Small intestine (tissue), 7 donors: ENCODE measurements at regions not wholly inside any gene's neighbourhood (a gene's known extent, or its start where the extent isn't known, plus 50 kb on each side); places are given as distances from the start of the nearest gene placed in this dataset.

Experiments used
- DNase-seq, 2 donors: peaks; one replicate each; pipeline versions ENCODE4 v3.0.0 to v3.0.0-alpha.2; 2013
- FAIRE-seq: peaks from 2 replicates; lab custom pipeline; 2012; peaks lifted over from hg19 to GRCh38; lab: Jason Lieb, UNC
- H3K27ac ChIP-seq, 3 donors: one replicate each; pipeline ENCODE4 v1.5.1; 2013; ENCODE audit warnings: low read length in 2 of 3, mild to moderate bottlenecking in 2 of 3, control low read depth in 1 of 3, inconsistent platforms in 1 of 3, low read depth in 1 of 3, moderate library complexity in 1 of 3
- H3K27me3 ChIP-seq, 3 donors: one replicate each; pipeline ENCODE4 v1.6.1; 2013; ENCODE audit warnings: low read length in 3 of 3, inconsistent platforms in 1 of 3; ENCODE audit not compliant: control insufficient read depth in 3 of 3, insufficient read depth in 3 of 3
- H3K36me3 ChIP-seq, 3 donors: one replicate each; pipeline ENCODE4 v1.6.1; 2013; ENCODE audit warnings: low read length in 3 of 3, inconsistent platforms in 1 of 3, low read depth in 1 of 3, mild to moderate bottlenecking in 1 of 3, moderate library complexity in 1 of 3; ENCODE audit not compliant: control insufficient read depth in 3 of 3, insufficient read depth in 2 of 3
- H3K4me1 ChIP-seq, 3 donors: one replicate each; pipeline ENCODE4 v1.6.1; 2013; ENCODE audit warnings: low read length in 2 of 3, inconsistent platforms in 1 of 3, low read depth in 1 of 3, mild to moderate bottlenecking in 1 of 3, moderate library complexity in 1 of 3; ENCODE audit not compliant: control insufficient read depth in 3 of 3, insufficient read depth in 2 of 3
- H3K4me3 ChIP-seq, 3 donors: one replicate each; pipeline ENCODE4 v1.5.1; 2013; ENCODE audit warnings: low read length in 3 of 3, control low read depth in 1 of 3, inconsistent platforms in 1 of 3, low read depth in 1 of 3, mild to moderate bottlenecking in 1 of 3, moderate library complexity in 1 of 3
- H3K9me3 ChIP-seq, 2 donors: one replicate each; pipeline ENCODE4 v1.6.1; 2013; ENCODE audit warnings: low read depth in 1 of 2, low read length in 1 of 2; ENCODE audit not compliant: control insufficient read depth in 2 of 2, insufficient read depth in 1 of 2
- WGBS, 3 donors: extraction: QIAGEN DNeasy Blood & Tissue Kit; methylation state at CpG; one replicate each; pipeline ENCODE4 v1.1.7; 2013; 5-methylcytosine and 5-hydroxymethylcytosine counted together
- donor health status: healthy with polysubstance abuse.
- donor health status: control.
- donor health status: control.
- donor health status: Bipolar disorder and iron deficiency.
- donor health status: healthy.

DNA sequence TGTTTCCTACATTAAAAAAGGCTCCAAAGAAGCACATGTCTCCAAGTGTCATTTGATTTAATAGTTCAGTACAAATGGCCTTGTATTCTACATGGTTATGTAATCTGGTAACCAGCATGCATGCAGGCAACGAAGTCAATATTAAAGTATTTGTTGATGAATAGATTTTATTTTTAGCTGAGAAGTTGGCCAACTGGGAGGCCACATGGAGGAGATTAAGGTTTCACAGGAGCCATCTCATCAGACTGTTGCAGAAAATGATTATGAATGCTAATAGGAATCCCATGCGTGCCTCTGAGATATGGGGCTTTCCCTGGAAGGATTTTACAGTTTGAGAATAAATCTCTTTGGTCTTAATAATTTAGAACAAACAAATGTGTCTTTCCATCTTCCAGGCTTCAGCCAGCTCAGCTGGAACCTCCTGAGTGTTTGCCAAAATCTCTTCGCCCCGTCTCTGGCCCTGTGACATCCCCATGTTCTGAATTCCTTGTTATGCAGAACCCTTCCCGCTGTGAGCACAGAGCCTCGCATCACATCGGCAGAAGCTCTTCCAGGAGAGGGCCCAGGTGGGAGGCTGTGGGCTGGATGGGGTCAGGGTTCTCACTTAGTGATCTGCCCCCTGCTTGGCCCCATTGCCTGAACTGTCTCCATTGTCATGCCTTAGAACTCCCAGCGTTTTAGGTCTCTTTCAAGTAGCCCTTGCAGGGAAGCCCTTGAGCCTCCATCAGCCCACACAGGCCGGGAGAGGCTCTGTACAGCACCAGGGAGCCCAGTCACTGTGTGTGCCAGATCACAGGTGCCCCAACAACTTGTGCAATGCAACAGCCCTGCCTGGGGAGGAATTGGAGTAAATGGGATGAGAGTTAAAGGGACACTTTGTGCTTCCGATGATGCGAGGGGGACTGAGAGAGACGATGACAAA is 190.5 kb upstream of the TWIST2 start:
- 56 to 65% (median 64%) methylated on average over 12 of the region's 12 CpGs for WGBS, 3 donors
- Histone ChIP-seq H3K27ac (no peak overlapping the region), H3K36me3 (no peaks in the 10 kb centered on the region), H3K9me3 (no peaks in the 10 kb centered on the region), H3K4me1 (no peaks in the 10 kb centered on the region), H3K27me3 (no peaks in the 10 kb centered on the region), H3K4me3 (no peak overlapping the region)
- no peak for FAIRE-seq
- no peak for DNase-seq

DNA sequence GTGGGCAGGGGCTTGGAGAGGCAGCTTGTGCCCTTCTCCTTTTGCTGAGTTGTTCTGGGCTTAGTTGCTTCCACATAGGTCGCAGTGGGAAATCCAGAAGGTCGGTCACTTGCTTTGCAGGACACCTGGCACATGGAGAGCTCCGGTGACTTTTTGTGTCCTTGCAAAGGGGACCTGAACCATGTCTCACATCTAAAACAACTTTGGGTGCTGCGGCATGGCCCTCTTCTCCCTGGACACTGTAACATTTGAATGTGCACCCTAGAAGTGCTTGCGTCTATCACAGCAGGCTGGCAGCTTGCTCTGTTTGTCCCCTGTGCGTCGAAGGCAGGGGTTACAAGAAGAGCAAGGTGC is 189.9 kb upstream of the TWIST2 start:
- Histone ChIP-seq H3K36me3 (no peaks in the 10 kb centered on the region), H3K4me3 (no peak overlapping the region), H3K27me3 (no peaks in the 10 kb centered on the region), H3K4me1 (no peaks in the 10 kb centered on the region), H3K27ac (no peak overlapping the region), H3K9me3 (no peaks in the 10 kb centered on the region)
- no peak for DNase-seq
- WGBS, 3 donors, result 86 to 91% (median 90%) methylated on average over 7 of the region's 7 CpGs
- FAIRE-seq, result no peak

DNA sequence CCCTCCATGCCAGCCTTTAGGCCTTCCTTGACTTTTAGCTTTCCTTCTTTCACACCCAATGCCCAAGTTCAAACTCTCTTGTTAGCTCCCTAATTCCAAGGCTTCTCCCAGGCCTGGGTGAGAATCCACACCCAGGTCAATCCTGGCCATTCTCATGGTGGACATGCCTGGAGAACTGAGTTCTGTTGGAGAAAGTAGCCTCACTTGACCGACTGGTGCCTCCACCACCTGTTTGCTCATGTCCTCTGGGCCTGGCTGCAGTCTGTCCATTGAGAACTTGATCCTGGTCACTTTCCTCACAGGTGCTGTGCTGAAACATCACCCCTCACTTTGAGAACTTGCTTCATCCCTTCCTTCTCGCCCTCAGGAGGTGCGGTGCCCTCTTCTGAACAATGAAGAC is 189.1 kb upstream of the TWIST2 start:
- 46 to 75% (median 58%) methylated on average over 3 of the region's 3 CpGs for WGBS, 3 donors
- Histone ChIP-seq H3K27ac (no peak overlapping the region), H3K36me3 (no peaks in the 10 kb centered on the region), H3K9me3 (no peaks in the 10 kb centered on the region), H3K27me3 (no peaks in the 10 kb centered on the region), H3K4me3 (no peak overlapping the region), H3K4me1 (no peaks in the 10 kb centered on the region)
- FAIRE-seq (no peak), DNase-seq (no peak)

DNA sequence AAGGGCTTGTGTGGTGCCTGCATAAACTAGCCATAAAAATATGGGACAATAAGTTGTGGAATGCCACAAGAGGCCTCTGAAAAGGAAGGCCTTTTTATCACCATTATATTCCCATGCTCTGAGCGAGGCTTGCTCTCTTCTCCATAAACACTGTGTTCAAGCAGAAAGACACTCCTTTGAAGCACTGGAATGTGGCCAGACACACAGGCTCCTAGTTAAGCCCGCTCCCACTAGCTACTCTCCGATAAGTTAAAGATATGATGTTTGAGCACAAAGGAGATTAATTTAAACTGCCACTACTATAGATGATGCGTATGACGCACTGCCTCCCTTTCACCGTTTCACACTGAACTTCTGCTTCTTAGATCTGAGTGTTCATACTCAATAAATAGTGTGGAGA is 188.7 kb upstream of the TWIST2 start:
- no peak for FAIRE-seq
- WGBS, 3 donors, result 42 to 72% (median 61%) methylated on average over 6 of the region's 6 CpGs

DNA sequence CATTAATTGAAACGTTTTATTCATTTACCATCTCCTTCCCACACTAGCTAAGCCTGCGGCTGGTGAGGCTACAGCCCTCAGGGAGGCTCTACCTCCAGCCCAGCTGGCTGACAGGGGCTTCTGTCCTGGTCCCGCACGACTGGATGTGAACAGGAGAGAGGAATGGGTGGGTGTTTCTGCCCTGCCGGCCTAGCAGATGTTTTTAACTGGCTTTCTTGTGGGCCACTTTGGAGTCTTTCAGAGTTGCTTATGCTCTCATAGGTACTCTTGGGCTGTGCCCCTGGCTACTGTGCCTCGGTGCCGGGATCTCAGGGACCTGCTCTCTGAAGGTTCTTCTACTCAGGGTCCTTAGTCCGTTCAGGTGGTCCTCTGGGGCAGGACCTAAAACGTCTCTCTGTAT is 184.3 kb upstream of the TWIST2 start:
- H3K9me3 ChIP-seq, result peaks cover 0 to 3% of the 10 kb centered on the region in 2 donors
- no peaks in the 10 kb centered on the region for H3K36me3 ChIP-seq
- H3K27me3 ChIP-seq, result no peaks in the 10 kb centered on the region
- H3K4me3 ChIP-seq, result no peak overlapping the region
- FAIRE-seq, result no peak
- H3K27ac ChIP-seq, result no peak overlapping the region
- no peaks in the 10 kb centered on the region for H3K4me1 ChIP-seq
- WGBS, 3 donors, result 68 to 84% (median 78%) methylated on average over 9 of the region's 9 CpGs
- DNase-seq, result no peak

More for the DNA sequence above, 188.7 kb upstream of the TWIST2 start:
- H3K36me3 ChIP-seq, result no peaks in the 10 kb centered on the region
- no peaks in the 10 kb centered on the region for H3K4me1 ChIP-seq
- DNase-seq, result no peak
- no peaks in the 10 kb centered on the region for H3K9me3 ChIP-seq
- no peak overlapping the region for H3K27ac ChIP-seq
- no peaks in the 10 kb centered on the region for H3K27me3 ChIP-seq
- H3K4me3 ChIP-seq, result no peak overlapping the region

DNA sequence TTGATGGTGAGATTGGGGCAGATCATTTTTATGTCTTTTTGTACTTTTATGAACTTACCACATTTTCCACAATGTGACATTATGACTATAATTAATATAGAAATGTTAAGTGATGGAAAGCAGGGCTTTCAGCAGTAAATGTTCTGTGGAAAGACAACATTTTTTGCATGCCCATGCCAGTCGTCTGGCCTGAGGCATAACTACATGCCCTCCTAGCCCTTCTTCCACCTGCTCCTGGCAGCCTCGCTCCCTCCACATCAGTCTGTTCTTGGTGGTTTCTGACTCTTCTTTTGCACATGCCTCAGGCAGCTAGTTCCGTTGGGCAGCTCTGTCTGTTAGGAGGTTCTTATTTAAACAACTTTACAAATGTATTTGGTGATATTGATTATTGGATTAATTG is 182.0 kb upstream of the TWIST2 start:
- Histone ChIP-seq H3K27ac (no peak overlapping the region), H3K27me3 (no peaks in the 10 kb centered on the region), H3K36me3 (no peaks in the 10 kb centered on the region), H3K4me3 (no peak overlapping the region), H3K9me3 (peaks cover 0 to 3% of the 10 kb centered on the region in 2 donors), H3K4me1 (no peaks in the 10 kb centered on the region)
- FAIRE-seq (no peak), DNase-seq (no peak)
- WGBS, 3 donors, result 49 to 67% (median 60%) methylated on average over 3 of the region's 3 CpGs

DNA sequence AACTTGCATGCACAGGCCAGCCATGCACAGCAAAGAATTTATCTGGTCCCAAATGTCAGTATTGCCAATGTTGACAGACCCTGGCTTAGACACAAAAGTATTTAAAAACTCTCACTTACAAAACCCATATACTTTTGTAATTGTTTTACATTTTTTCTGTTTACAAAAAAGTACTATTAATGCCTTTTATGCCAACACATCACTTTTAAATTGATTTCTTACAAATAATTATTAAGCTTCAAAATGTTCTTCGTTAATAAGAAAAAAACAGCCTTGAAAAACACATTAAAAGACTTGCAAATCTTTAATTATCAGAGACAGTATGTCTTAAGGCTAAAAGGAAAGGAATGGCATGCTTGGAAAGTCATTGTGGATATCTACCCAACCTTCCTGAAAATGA is 181.3 kb upstream of the TWIST2 start:
- H3K36me3 ChIP-seq, result no peaks in the 10 kb centered on the region
- no peak for FAIRE-seq
- peaks cover 0 to 3% of the 10 kb centered on the region in 2 donors for H3K9me3 ChIP-seq
- no peaks in the 10 kb centered on the region for H3K4me1 ChIP-seq
- DNase-seq, result no peak
- no peak overlapping the region for H3K27ac ChIP-seq
- H3K27me3 ChIP-seq, result no peaks in the 10 kb centered on the region
- 9 to 73% (median 16%) methylated on average over 1 of the region's 1 CpG for WGBS, 3 donors
- H3K4me3 ChIP-seq, result no peak overlapping the region

DNA sequence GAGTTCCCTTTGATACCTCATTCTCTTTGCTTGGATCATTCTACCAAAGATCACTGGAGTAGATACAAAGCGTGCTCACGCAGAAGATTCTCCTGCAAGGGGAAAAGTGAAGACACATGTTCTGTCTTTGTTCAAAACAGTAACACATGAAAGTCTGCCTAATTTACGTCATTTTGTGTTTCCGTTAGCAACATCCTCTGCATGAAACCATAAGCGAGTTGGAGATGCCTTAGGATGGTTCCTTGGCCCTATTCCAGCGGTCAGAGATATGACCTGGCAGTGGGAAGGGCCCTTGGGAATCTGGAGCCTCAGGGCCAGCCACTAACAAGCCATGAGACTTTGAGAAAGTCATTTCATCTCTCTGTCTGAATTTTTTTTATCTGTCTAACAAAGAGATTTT is 180.9 kb upstream of the TWIST2 start:
- H3K27ac ChIP-seq, result no peak overlapping the region
- no peaks in the 10 kb centered on the region for H3K4me1 ChIP-seq
- H3K9me3 ChIP-seq, result peaks cover 0 to 3% of the 10 kb centered on the region in 2 donors
- WGBS, 3 donors, result 62 to 68% (median 66%) methylated on average over 6 of the region's 6 CpGs
- DNase-seq (no peak), FAIRE-seq (no peak)
- H3K27me3 ChIP-seq, result no peaks in the 10 kb centered on the region
- H3K36me3 ChIP-seq, result no peaks in the 10 kb centered on the region
- H3K4me3 ChIP-seq, result no peak overlapping the region

DNA sequence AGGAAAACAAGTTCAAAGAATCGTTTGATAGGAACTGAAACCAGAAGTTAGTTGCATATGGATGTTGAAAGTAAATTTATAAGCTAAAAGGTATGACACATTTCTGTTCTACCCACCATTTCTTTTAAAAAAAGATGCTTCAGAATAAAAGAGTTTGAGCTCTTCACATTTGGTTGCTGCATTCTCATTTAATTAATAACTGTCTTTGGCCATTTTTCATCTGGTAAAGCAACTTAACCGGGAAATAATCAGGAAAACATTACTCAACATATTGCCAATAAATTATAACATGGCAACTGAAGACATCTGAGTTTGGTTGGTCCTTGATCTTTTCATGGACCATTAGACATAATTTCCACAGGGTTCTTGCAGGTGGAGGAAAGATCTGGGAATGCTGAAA is 180.2 kb upstream of the TWIST2 start:
- no peaks in the 10 kb centered on the region for H3K4me1 ChIP-seq
- FAIRE-seq (no peak), DNase-seq (no peak)
- no peaks in the 10 kb centered on the region for H3K36me3 ChIP-seq
- peaks cover 0 to 3% of the 10 kb centered on the region in 2 donors for H3K9me3 ChIP-seq
- no peak overlapping the region for H3K27ac ChIP-seq
- H3K27me3 ChIP-seq, result no peaks in the 10 kb centered on the region
- WGBS, 3 donors, result 42 to 53% (median 47%) methylated on average over 2 of the region's 2 CpGs
- H3K4me3 ChIP-seq, result no peak overlapping the region
